GM12892 (cell line): ENCODE measurements at regions not wholly inside any gene's neighbourhood (a gene's known extent, or its start where the extent isn't known, plus 50 kb on each side); places are given as distances from the start of the nearest gene placed in this dataset.

Experiments
- POLR2A ChIP-seq: IDR thresholded peaks from 2 replicates; pipeline ENCODE4 v1.6.1; 2011; ENCODE audit warnings: low read depth, low read length, control low read depth
- POLR2AphosphoS5 ChIP-seq: IDR thresholded peaks from 2 replicates; pipeline ENCODE4 v1.6.1; 2011; ENCODE audit warnings: low read depth, low read length, control low read depth
- TAF1 ChIP-seq: IDR thresholded peaks from 2 replicates; pipeline ENCODE4 v1.6.1; 2011; ENCODE audit warnings: low read depth, mild to moderate bottlenecking, control low read depth, low read length, borderline replicate concordance

- TF ChIP-seq TAF1 (no peak), POLR2A (no peak), POLR2AphosphoS5 (no peak)
Observed at GRCh38 chr15:47932261-47932660, 188.5 kb upstream of the SLC24A5 start.
